A549 (cell line): ENCODE measurements at regions not wholly inside any gene's neighbourhood (a gene's known extent, or its start where the extent isn't known, plus 50 kb on each side); places are given as distances from the start of the nearest gene placed in this dataset.

Source experiments
- ATAC-seq, 2 experiments: fragments of 200-7000 bp in 1 of 2; fragments of >200 bp in 1 of 2; cut with Nextera tagmentation in 1 of 2; cut with Tn5 transposase in 1 of 2; 3 replicates each; pipeline versions ENCODE4 v1.8.0 to v1.9.1; 2018 to 2020; ENCODE audit warnings: mild to moderate bottlenecking in 1 of 2, moderate library complexity in 1 of 2
- CTCF ChIA-PET: fragments of 300-600 bp; sonication (Branson Sonifier 250); formaldehyde crosslinking; extraction: SDS; loops from one replicate; lab custom pipeline; 2021; ENCODE audit warnings: antibody characterized with exemption, inconsistent platforms; lab: Yijun Ruan, JAX
- POLR2A ChIA-PET: fragments of 350-600 bp; formaldehyde crosslinking; extraction: SDS; loops from one replicate; lab custom pipeline; 2021; ENCODE audit warnings: antibody characterized with exemption, inconsistent platforms; lab: Yijun Ruan, JAX
- DNase-seq, 2 experiments: peaks; one replicate each; pipeline versions ENCODE4 v3.0.0 to v3.0.0-alpha.2; 2011 to 2016; ENCODE audit warnings: low read depth in 1 of 2, low spot score in 1 of 2
- FAIRE-seq: peaks from 2 replicates; lab custom pipeline; 2011; peaks lifted over from hg19 to GRCh38; lab: Jason Lieb, UNC
- H3K27ac ChIP-seq, 2 experiments: fragments of >200 bp; sonication (Bioruptor Twin); formaldehyde crosslinking; 3 replicates each; pipeline ENCODE4 v1.5.1; 2016 to 2017
- H3K4me1 ChIP-seq: fragments of >200 bp; sonication (Bioruptor Twin); formaldehyde crosslinking; 3 replicates; pipeline ENCODE4 v1.6.1; 2016
- H3K4me2 ChIP-seq: fragments of >200 bp; sonication (Bioruptor Twin); formaldehyde crosslinking; 3 replicates; pipeline ENCODE4 v1.6.1; 2016
- H3K4me3 ChIP-seq: fragments of >200 bp; sonication (Bioruptor Twin); formaldehyde crosslinking; 3 replicates; pipeline ENCODE4 v1.5.1; 2016
- H3K9me3 ChIP-seq: fragments of >200 bp; sonication (Bioruptor Twin); formaldehyde crosslinking; 3 replicates; pipeline ENCODE4 v1.6.1; 2016
- BHLHE40 ChIP-seq: IDR thresholded peaks from 2 replicates; pipeline ENCODE4 v1.6.1; 2012; ENCODE audit warnings: low read depth, low read length, inconsistent platforms
- CBX2 ChIP-seq: fragments of 200-600 bp; sonication (generic); IDR thresholded peaks from 2 replicates; pipeline ENCODE4 v1.6.1; 2016; ENCODE audit warnings: low read depth, mild to moderate bottlenecking, borderline replicate concordance
- CBX8 ChIP-seq: fragments of 200-600 bp; sonication (generic); IDR thresholded peaks from 2 replicates; pipeline ENCODE4 v1.6.1; 2016
- CEBPB ChIP-seq, 2 experiments: fragments of >200 bp in 1 of 2; sonication (Bioruptor Twin) in 1 of 2; formaldehyde crosslinking in 1 of 2; IDR thresholded peaks; 2 replicates each; pipeline ENCODE4 v1.6.1; 2012 to 2016
- CHD4 ChIP-seq: fragments of 200-600 bp; sonication (generic); IDR thresholded peaks from 2 replicates; pipeline ENCODE4 v1.6.1; 2016; ENCODE audit warnings: antibody characterized with exemption, mild to moderate bottlenecking, borderline replicate concordance
- EP300 ChIP-seq, 2 experiments: fragments of >200 bp; sonication (Bioruptor Twin); formaldehyde crosslinking; IDR thresholded peaks; 2 replicates in 1 of 2; 3 replicates in 1 of 2; pipeline ENCODE4 v1.6.1; 2016 to 2017
- FOSL2 ChIP-seq, 2 experiments: fragments of 450-650 bp in 1 of 2; fragments of >200 bp in 1 of 2; sonication (Bioruptor Twin) in 1 of 2; formaldehyde crosslinking; IDR thresholded peaks; 2 replicates each; pipeline versions ENCODE4 v1.5.0 to v1.6.1; 2016 to 2020; ENCODE audit warnings: mild to moderate bottlenecking in 1 of 2, moderate library complexity in 1 of 2
- HDAC2 ChIP-seq: fragments of 200-600 bp; sonication (generic); IDR thresholded peaks from 2 replicates; pipeline ENCODE4 v1.6.1; 2016
- HEYL ChIP-seq: fragments of 250-450 bp; sonication (Bioruptor Pico); IDR thresholded peaks from 2 replicates; pipeline ENCODE4 v1.8.0; 2021; ENCODE audit warnings: mild to moderate bottlenecking, moderate library complexity
- HOXA7 ChIP-seq: fragments of 250-450 bp; sonication (Bioruptor Pico); IDR thresholded peaks from 2 replicates; pipeline ENCODE4 v1.5.0; 2020; ENCODE audit warnings: mild to moderate bottlenecking, moderate library complexity
- HOXB13 ChIP-seq: fragments of 250-450 bp; sonication (Bioruptor Pico); IDR thresholded peaks from 2 replicates; pipeline ENCODE4 v1.5.0; 2020; ENCODE audit warnings: low read depth, mild to moderate bottlenecking, moderate library complexity
- JUN ChIP-seq, 2 experiments: fragments of >200 bp; sonication (Bioruptor Twin); formaldehyde crosslinking; IDR thresholded peaks; 2 replicates in 1 of 2; 3 replicates in 1 of 2; pipeline ENCODE4 v1.6.1; 2016 to 2017
- KDM5A ChIP-seq: fragments of 200-600 bp; sonication (generic); IDR thresholded peaks from 2 replicates; pipeline ENCODE4 v1.6.1; 2016; ENCODE audit warnings: antibody characterized with exemption, mild to moderate bottlenecking
- MAZ ChIP-seq: fragments of 150-350 bp; IDR thresholded peaks from 2 replicates; pipeline ENCODE4 v1.6.1; 2014; ENCODE audit warnings: antibody characterized with exemption, low read depth, low read length, borderline replicate concordance
- MYC ChIP-seq: IDR thresholded peaks from 2 replicates; pipeline ENCODE4 v1.6.1; 2012; ENCODE audit warnings: mild to moderate bottlenecking, inconsistent platforms, low read length, improper control_type of control experiment, borderline replicate concordance
- NFE2L2 ChIP-seq: fragments of 150-350 bp; conservative IDR thresholded peaks from 2 replicates; pipeline ENCODE4 v1.6.1; 2014; ENCODE audit warnings: low read length
- NPAS2 ChIP-seq: fragments of 250-450 bp; sonication (Bioruptor Pico); IDR thresholded peaks from 2 replicates; pipeline ENCODE4 v1.8.0; 2022; ENCODE audit warnings: mild to moderate bottlenecking, moderate library complexity, borderline replicate concordance
- POLR2A ChIP-seq: IDR thresholded peaks from 2 replicates; pipeline ENCODE4 v1.6.1; 2012; ENCODE audit warnings: mild to moderate bottlenecking, low read length
- POLR2AphosphoS2 ChIP-seq: conservative IDR thresholded peaks from 2 replicates; pipeline ENCODE4 v1.6.1; 2012; ENCODE audit warnings: low read length, improper control_type of control experiment, inconsistent platforms
- RARB ChIP-seq: fragments of 250-450 bp; sonication (Bioruptor Pico); IDR thresholded peaks from 2 replicates; pipeline ENCODE4 v1.8.0; 2021; ENCODE audit warnings: mild to moderate bottlenecking, moderate library complexity
- RNF2 ChIP-seq: fragments of 200-600 bp; sonication (generic); IDR thresholded peaks from 2 replicates; pipeline ENCODE4 v1.6.1; 2016; ENCODE audit warnings: low read depth, mild to moderate bottlenecking, antibody characterized with exemption, moderate library complexity, borderline replicate concordance
- SREBF2 ChIP-seq: fragments of 450-650 bp; IDR thresholded peaks from 2 replicates; pipeline ENCODE4 v1.6.1; 2014; ENCODE audit warnings: mild to moderate bottlenecking, moderate library complexity
- TP53 ChIP-seq: fragments of 250-450 bp; sonication (Bioruptor Pico); IDR thresholded peaks from 2 replicates; pipeline ENCODE4 v1.5.0; 2021; ENCODE audit warnings: mild to moderate bottlenecking, moderate library complexity
- ZFP36 ChIP-seq: fragments of 450-650 bp; IDR thresholded peaks from 2 replicates; pipeline ENCODE4 v1.6.1; 2014; ENCODE audit warnings: borderline replicate concordance; ENCODE audit not compliant: partially characterized antibody
- ZSCAN20 ChIP-seq: fragments of 250-450 bp; sonication (Bioruptor Pico); IDR thresholded peaks from 2 replicates; pipeline ENCODE4 v1.8.0; 2022; ENCODE audit warnings: mild to moderate bottlenecking, moderate library complexity
- WGBS: methylation state at CpG from one replicate; pipeline ENCODE4 v1.1.6; 2017; ENCODE audit errors: missing lambda C conversion rate; 5-methylcytosine and 5-hydroxymethylcytosine counted together
- TF ChIP-seq, protein P1 (sequence below): fragments of 450-650 bp; IDR thresholded peaks from 2 replicates; pipeline ENCODE4 v1.6.1; 2014; ENCODE audit warnings: antibody characterized with exemption
- TF ChIP-seq, protein P2 (sequence below): fragments of >200 bp; sonication (Bioruptor Twin); formaldehyde crosslinking; IDR thresholded peaks from 2 replicates; pipeline ENCODE4 v1.6.1; 2016
- TF ChIP-seq, protein P3 (sequence below): IDR thresholded peaks from 2 replicates; pipeline ENCODE4 v1.6.1; 2012; ENCODE audit warnings: low read depth, borderline replicate concordance
- TF ChIP-seq, protein P4 (sequence below): IDR thresholded peaks from 2 replicates; pipeline ENCODE4 v1.6.1; 2012
- TF ChIP-seq, protein P5 (sequence below): fragments of 250-450 bp; sonication (Bioruptor Pico); IDR thresholded peaks from 2 replicates; pipeline ENCODE4 v1.5.0; 2020; ENCODE audit warnings: low read depth, mild to moderate bottlenecking, moderate library complexity
- TF ChIP-seq, protein P6 (sequence below): fragments of >200 bp; sonication (Bioruptor Twin); formaldehyde crosslinking; IDR thresholded peaks from 3 replicates; pipeline ENCODE4 v1.6.1; 2016

DNA sequence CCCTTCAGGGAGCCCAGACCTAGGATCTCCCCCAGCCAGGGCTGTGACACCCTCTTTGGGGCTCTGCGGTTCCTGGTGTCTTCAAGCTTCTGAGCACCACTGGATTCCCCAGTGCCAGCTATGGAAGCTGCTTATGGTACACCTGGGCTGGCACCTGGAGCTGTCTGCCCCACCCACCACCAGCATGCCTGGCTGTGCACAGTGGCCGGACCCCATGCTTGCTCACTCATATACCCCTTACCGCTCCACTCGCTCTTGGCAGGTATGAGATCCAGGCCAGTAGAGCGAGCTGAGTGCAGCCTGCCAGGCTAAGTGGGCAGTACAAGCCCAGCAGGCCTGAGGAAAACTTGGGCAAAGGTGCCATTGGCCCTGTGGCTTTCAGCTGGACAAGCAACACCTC is 114.0 kb downstream of the DACT1 start:
- ChIA-PET CTCF (interaction anchor here (0.8 to 1.6 kb wide), 4 partner anchors 18 to 70 kb away, joined by 3 to 5 read pairs (median 3); no protein-coding TSS in a partner anchor), POLR2A (no interaction called here)
- Histone ChIP-seq H3K4me2 (no peak overlapping the region), H3K4me1 (peaks cover 50% of the 10 kb centered on the region), H3K4me3 (no peak overlapping the region), H3K27ac (peak overlapping the region in 1 of 2 experiments; percentile 79; a peak in 3 of 6 replicates), H3K9me3 (no peaks in the 10 kb centered on the region)
- FAIRE-seq: no peak
- WGBS: 91% methylated on average over 5 of the region's 5 CpGs
- ATAC-seq: no peak
- TF ChIP-seq, protein P1, sequence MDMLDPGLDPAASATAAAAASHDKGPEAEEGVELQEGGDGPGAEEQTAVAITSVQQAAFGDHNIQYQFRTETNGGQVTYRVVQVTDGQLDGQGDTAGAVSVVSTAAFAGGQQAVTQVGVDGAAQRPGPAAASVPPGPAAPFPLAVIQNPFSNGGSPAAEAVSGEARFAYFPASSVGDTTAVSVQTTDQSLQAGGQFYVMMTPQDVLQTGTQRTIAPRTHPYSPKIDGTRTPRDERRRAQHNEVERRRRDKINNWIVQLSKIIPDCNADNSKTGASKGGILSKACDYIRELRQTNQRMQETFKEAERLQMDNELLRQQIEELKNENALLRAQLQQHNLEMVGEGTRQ: no peak
- TF ChIP-seq SREBF2 (no peak), RNF2 (no peak), NFE2L2 (no peak), FOSL2 (IDR thresholded peaks at IDR 0.05) (no peak), FOSL2 (CRISPR knock-in tag; IDR thresholded peaks at IDR 0.05) (no peak), CBX8 (no peak), POLR2A (no peak), NPAS2 (CRISPR knock-in tag) (no peak), HOXB13 (CRISPR knock-in tag) (no peak), CEBPB (IDR thresholded peaks at IDR 0.05) (no peak), CHD4 (no peak), MYC (no peak)
- DNase-seq: no peak

DNA sequence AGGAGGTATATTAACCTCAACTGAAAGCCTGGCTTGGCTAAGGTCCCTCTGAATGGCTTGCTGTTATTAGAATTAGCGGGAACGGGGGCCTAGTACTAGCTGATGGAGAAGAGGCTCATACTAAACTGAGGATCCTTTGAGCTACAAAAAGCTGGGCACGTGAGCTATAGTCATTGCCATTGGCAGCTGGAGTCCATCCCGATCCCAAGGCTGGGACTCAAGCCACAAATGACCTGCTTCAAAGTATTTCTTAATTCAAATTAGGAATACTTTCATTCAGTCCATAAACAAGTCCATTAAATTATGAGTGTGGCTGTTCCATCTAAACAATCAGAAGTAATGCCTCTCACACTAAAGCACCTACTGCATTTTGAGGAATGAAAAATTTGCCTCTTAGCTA is 114.5 kb downstream of the DACT1 start:
- no peak overlapping the region for H3K4me3 ChIP-seq
- DNase-seq (no peak), FAIRE-seq (no peak)
- CTCF ChIA-PET: interaction anchor here (0.6 to 1.3 kb wide), 2 partner anchors 16 to 71 kb away, joined by 3 read pairs; no protein-coding TSS in a partner anchor
- POLR2A ChIA-PET: no interaction called here
- peaks cover 46% of the 10 kb centered on the region for H3K4me1 ChIP-seq
- no peaks in the 10 kb centered on the region for H3K9me3 ChIP-seq
- H3K27ac ChIP-seq: peak overlapping the region; percentile 67 to 79
- H3K4me2 ChIP-seq: peak overlapping the region; percentile 74
- 87% methylated on average over 4 of the region's 4 CpGs for WGBS
- no peak for TF ChIP-seq ZSCAN20 (CRISPR knock-in tag)
- TF ChIP-seq NPAS2 (CRISPR knock-in tag): no peak
- TF ChIP-seq EP300 (IDR thresholded peaks at IDR 0.05): no peak
- no peak for TF ChIP-seq RARB (CRISPR knock-in tag)
- TF ChIP-seq, protein P2, sequence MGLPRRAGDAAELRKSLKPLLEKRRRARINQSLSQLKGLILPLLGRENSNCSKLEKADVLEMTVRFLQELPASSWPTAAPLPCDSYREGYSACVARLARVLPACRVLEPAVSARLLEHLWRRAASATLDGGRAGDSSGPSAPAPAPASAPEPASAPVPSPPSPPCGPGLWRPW: no peak
- TF ChIP-seq HDAC2: no peak
- no peak for TF ChIP-seq BHLHE40
- TF ChIP-seq MYC: no peak
- no peak for TF ChIP-seq CBX2
- TF ChIP-seq, protein P3, sequence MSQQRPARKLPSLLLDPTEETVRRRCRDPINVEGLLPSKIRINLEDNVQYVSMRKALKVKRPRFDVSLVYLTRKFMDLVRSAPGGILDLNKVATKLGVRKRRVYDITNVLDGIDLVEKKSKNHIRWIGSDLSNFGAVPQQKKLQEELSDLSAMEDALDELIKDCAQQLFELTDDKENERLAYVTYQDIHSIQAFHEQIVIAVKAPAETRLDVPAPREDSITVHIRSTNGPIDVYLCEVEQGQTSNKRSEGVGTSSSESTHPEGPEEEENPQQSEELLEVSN: no peak
- TF ChIP-seq, protein P4, sequence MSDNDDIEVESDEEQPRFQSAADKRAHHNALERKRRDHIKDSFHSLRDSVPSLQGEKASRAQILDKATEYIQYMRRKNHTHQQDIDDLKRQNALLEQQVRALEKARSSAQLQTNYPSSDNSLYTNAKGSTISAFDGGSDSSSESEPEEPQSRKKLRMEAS: no peak
- TF ChIP-seq POLR2A: no peak
- no peak for TF ChIP-seq FOSL2 (IDR thresholded peaks at IDR 0.05)
- no peak for TF ChIP-seq FOSL2 (CRISPR knock-in tag; IDR thresholded peaks at IDR 0.05)
- no peak for TF ChIP-seq MAZ
- TF ChIP-seq, all 56 proteins: peak for 0
- no peak for ATAC-seq

DNA sequence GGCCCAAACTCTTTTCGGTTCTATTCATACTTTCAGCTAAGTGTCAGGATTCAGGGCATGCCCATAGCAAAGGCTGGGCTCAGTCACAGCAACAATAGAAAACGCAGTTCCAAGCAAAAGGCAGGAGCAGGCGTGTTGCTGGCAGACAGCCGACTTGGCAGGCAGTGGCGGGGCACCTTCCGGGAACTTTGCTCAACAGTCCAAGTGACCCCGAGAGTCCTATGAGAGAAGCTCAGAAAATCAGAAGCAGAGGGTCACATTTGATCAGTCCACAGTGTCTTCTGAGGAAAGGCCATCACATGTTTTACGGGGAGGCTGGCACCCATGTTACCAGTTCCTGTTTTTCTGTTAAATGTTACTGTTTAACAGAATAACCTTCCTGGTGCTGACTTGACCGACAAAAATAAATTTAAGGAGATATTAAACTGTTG is 115.0 kb downstream of the DACT1 start:
- H3K9me3 ChIP-seq: no peaks in the 10 kb centered on the region
- peak overlapping the region; percentile 67 to 79 for H3K27ac ChIP-seq
- peak overlapping the region; percentile 74 for H3K4me2 ChIP-seq
- POLR2A ChIA-PET: no interaction called here
- WGBS: 8% methylated on average over 9 of the region's 9 CpGs
- peaks cover 42% of the 10 kb centered on the region for H3K4me1 ChIP-seq
- DNase-seq (peak; percentile 21 to 44), FAIRE-seq (no peak), ATAC-seq (peak; percentile 54 to 67; a peak in 5 of 6 replicates)
- CTCF ChIA-PET: interaction anchor here (0.6 to 1.3 kb wide), 2 partner anchors 16 to 71 kb away, joined by 3 read pairs; no protein-coding TSS in a partner anchor
- no peak overlapping the region for H3K4me3 ChIP-seq
- TF ChIP-seq KDM5A (no peak), SREBF2 (no peak), HEYL (CRISPR knock-in tag) (no peak), JUN (IDR thresholded peaks at IDR 0.05) (no peak), POLR2AphosphoS2 (no peak), ZFP36 (no peak), TP53 (CRISPR knock-in tag) (no peak), HOXA7 (no peak)
- TF ChIP-seq, protein P5, sequence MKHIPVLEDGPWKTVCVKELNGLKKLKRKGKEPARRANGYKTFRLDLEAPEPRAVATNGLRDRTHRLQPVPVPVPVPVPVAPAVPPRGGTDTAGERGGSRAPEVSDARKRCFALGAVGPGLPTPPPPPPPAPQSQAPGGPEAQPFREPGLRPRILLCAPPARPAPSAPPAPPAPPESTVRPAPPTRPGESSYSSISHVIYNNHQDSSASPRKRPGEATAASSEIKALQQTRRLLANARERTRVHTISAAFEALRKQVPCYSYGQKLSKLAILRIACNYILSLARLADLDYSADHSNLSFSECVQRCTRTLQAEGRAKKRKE: no peak
- TF ChIP-seq, protein P6, sequence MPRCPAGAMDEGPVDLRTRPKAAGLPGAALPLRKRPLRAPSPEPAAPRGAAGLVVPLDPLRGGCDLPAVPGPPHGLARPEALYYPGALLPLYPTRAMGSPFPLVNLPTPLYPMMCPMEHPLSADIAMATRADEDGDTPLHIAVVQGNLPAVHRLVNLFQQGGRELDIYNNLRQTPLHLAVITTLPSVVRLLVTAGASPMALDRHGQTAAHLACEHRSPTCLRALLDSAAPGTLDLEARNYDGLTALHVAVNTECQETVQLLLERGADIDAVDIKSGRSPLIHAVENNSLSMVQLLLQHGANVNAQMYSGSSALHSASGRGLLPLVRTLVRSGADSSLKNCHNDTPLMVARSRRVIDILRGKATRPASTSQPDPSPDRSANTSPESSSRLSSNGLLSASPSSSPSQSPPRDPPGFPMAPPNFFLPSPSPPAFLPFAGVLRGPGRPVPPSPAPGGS: no peak
- TF ChIP-seq, protein P3: no peak
